H9 (cell line): ENCODE measurements at regions not wholly inside any gene's neighbourhood (a gene's known extent, or its start where the extent isn't known, plus 50 kb on each side); places are given as distances from the start of the nearest gene placed in this dataset.

Experiments used
- DNase-seq: peaks from one replicate; pipeline ENCODE4 v3.0.0-alpha.2; 2017
- H2AFZ ChIP-seq: one replicate; pipeline ENCODE4 v1.6.1; 2013; ENCODE audit warnings: mild to moderate bottlenecking, low read length, control low read depth, moderate library complexity
- H2AK5ac ChIP-seq: 2 replicates; pipeline ENCODE4 v1.6.1; 2013; ENCODE audit warnings: low read length, control low read depth, mixed read lengths; ENCODE audit not compliant: insufficient read length
- H2BK120ac ChIP-seq: one replicate; pipeline ENCODE4 v1.6.1; 2013; ENCODE audit warnings: low read depth, mild to moderate bottlenecking, low read length, control low read depth, inconsistent platforms; ENCODE audit not compliant: poor library complexity, severe bottlenecking
- H2BK12ac ChIP-seq: 2 replicates; pipeline ENCODE4 v1.6.1; 2013; ENCODE audit warnings: low read length, control low read depth, mixed read lengths, low read depth; ENCODE audit not compliant: insufficient read length
- H2BK15ac ChIP-seq: 2 replicates; pipeline ENCODE4 v1.6.1; 2013; ENCODE audit warnings: low read depth, low read length, control low read depth
- H2BK20ac ChIP-seq: one replicate; pipeline ENCODE4 v1.6.1; 2013; ENCODE audit warnings: low read depth, mild to moderate bottlenecking, low read length, control low read depth, inconsistent platforms; ENCODE audit not compliant: poor library complexity, severe bottlenecking
- H2BK5ac ChIP-seq: 2 replicates; pipeline ENCODE4 v1.6.1; 2013; ENCODE audit warnings: low read length, control low read depth, mixed read lengths; ENCODE audit not compliant: insufficient read length
- H3K14ac ChIP-seq: 2 replicates; pipeline ENCODE4 v1.6.1; 2013; ENCODE audit warnings: low read length, control low read depth; ENCODE audit not compliant: insufficient read depth
- H3K18ac ChIP-seq: 2 replicates; pipeline ENCODE4 v1.6.1; 2013; ENCODE audit warnings: low read depth, mild to moderate bottlenecking, mixed read lengths, low read length, control low read depth; ENCODE audit not compliant: insufficient read length
- H3K23ac ChIP-seq: 2 replicates; pipeline ENCODE4 v1.6.1; 2013; ENCODE audit warnings: low read length, control low read depth, mixed read lengths, low read depth; ENCODE audit not compliant: insufficient read length
- H3K23me2 ChIP-seq: 2 replicates; pipeline ENCODE4 v1.6.1; 2013; ENCODE audit warnings: low read depth, mild to moderate bottlenecking, mixed read lengths, low read length, control low read depth; ENCODE audit not compliant: insufficient read length, poor library complexity, severe bottlenecking
- H3K27ac ChIP-seq: 2 replicates; pipeline ENCODE4 v1.5.1; 2013; ENCODE audit warnings: low read length, control low read depth, mixed read lengths, low read depth; ENCODE audit not compliant: insufficient read length
- H3K27me3 ChIP-seq: 2 replicates; pipeline ENCODE4 v1.6.1; 2013; ENCODE audit warnings: low read length, control low read depth, inconsistent platforms; ENCODE audit not compliant: insufficient read depth
- H3K4ac ChIP-seq: 2 replicates; pipeline ENCODE4 v1.6.1; 2013; ENCODE audit warnings: low read depth, mild to moderate bottlenecking, control low read depth, inconsistent platforms, low read length, moderate library complexity
- H3K4me1 ChIP-seq: 2 replicates; pipeline ENCODE4 v1.6.1; 2013; ENCODE audit warnings: low read length, control low read depth, inconsistent platforms; ENCODE audit not compliant: insufficient read depth
- H3K4me2 ChIP-seq: 2 replicates; pipeline ENCODE4 v1.6.1; 2013; ENCODE audit warnings: low read length, control low read depth, mixed read lengths; ENCODE audit not compliant: insufficient read length, insufficient read depth
- H3K56ac ChIP-seq: 2 replicates; pipeline ENCODE4 v1.6.1; 2013; ENCODE audit warnings: low read depth, mild to moderate bottlenecking, mixed read lengths, low read length, control low read depth; ENCODE audit not compliant: insufficient read length
- H3K79me1 ChIP-seq: 2 replicates; pipeline ENCODE4 v1.6.1; 2013; ENCODE audit warnings: low read depth, mild to moderate bottlenecking, moderate library complexity, low read length, control low read depth, inconsistent platforms; ENCODE audit not compliant: insufficient read depth, poor library complexity, severe bottlenecking
- H3K79me2 ChIP-seq: 2 replicates; pipeline ENCODE4 v1.6.1; 2013; ENCODE audit warnings: low read length, control low read depth, inconsistent platforms; ENCODE audit not compliant: insufficient read depth
- H3K9ac ChIP-seq: 2 replicates; pipeline ENCODE4 v1.6.1; 2013; ENCODE audit warnings: low read length, control low read depth, mixed read lengths; ENCODE audit not compliant: insufficient read length; ENCODE audit errors: extremely low read depth
- H3K9me3 ChIP-seq: one replicate; pipeline ENCODE4 v1.6.1; 2013; ENCODE audit warnings: low read depth, low read length, inconsistent platforms; ENCODE audit not compliant: control insufficient read depth
- H3T11ph ChIP-seq: one replicate; pipeline ENCODE4 v1.6.1; 2013; ENCODE audit warnings: mild to moderate bottlenecking, low read length, control low read depth, inconsistent platforms
- H4K20me1 ChIP-seq: one replicate; pipeline ENCODE4 v1.6.1; 2013; ENCODE audit not compliant: control insufficient read depth, insufficient read length, insufficient read depth
- H4K5ac ChIP-seq: 2 replicates; pipeline ENCODE4 v1.6.1; 2013; ENCODE audit warnings: low read depth, mild to moderate bottlenecking, mixed read lengths, low read length, control low read depth; ENCODE audit not compliant: insufficient read length
- H4K8ac ChIP-seq: replicated peaks from 2 replicates; pipeline ENCODE4 v1.6.1; 2013; ENCODE audit warnings: low read length, control low read depth, mixed read lengths, low read depth; ENCODE audit not compliant: insufficient read length
- H4K91ac ChIP-seq: 2 replicates; pipeline ENCODE4 v1.6.1; 2013; ENCODE audit warnings: low read depth, mild to moderate bottlenecking, moderate library complexity, mixed read lengths, low read length, control low read depth; ENCODE audit not compliant: insufficient read length
- H3K27ac Mint-ChIP-seq, 3 experiments: 2 replicates in 2 of 3; 3 replicates in 1 of 3; pipeline ENCODE4 v1.8.0; 2020 to 2021; ENCODE audit warnings: mixed read lengths in 3 of 3, mild to moderate bottlenecking in 1 of 3, moderate library complexity in 1 of 3
- H3K27me3 Mint-ChIP-seq: 2 replicates; pipeline ENCODE4 v1.8.0; 2021; ENCODE audit warnings: low read depth, mild to moderate bottlenecking, moderate library complexity, mixed read lengths
- H3K36me3 Mint-ChIP-seq, 3 experiments: 2 replicates in 2 of 3; 3 replicates in 1 of 3; pipeline ENCODE4 v1.8.0; 2020 to 2021; ENCODE audit warnings: low read depth in 3 of 3, mixed read lengths in 3 of 3; ENCODE audit not compliant: insufficient read depth in 1 of 3
- H3K4me1 Mint-ChIP-seq, 2 experiments: 2 replicates each; pipeline ENCODE4 v1.8.0; 2020; ENCODE audit warnings: mixed read lengths in 2 of 2
- H3K4me3 Mint-ChIP-seq, 2 experiments: 2 replicates in 1 of 2; 3 replicates in 1 of 2; pipeline ENCODE4 v1.8.0; 2020 to 2021; ENCODE audit warnings: mild to moderate bottlenecking in 2 of 2, mixed read lengths in 2 of 2, moderate library complexity in 1 of 2
- H3K9me3 Mint-ChIP-seq, 2 experiments: 2 replicates in 1 of 2; 3 replicates in 1 of 2; pipeline ENCODE4 v1.8.0; 2020; ENCODE audit warnings: mild to moderate bottlenecking in 2 of 2, mixed read lengths in 2 of 2, moderate library complexity in 1 of 2
- CTCF ChIP-seq: fragments of 200-600 bp; sonication (generic); conservative IDR thresholded peaks from 3 replicates; pipeline ENCODE4 v1.8.0; 2021; ENCODE audit warnings: antibody characterized with exemption, mild to moderate bottlenecking
- WGBS: extraction: QIAGEN DNeasy Blood & Tissue Kit; methylation state at CpG from one replicate; pipeline ENCODE4 v1.1.7; 2013; ENCODE audit warnings: missing lambda C conversion rate, low lambda C conversion rate, mixed read lengths; ENCODE audit not compliant: insufficient read length; ENCODE audit errors: extremely low coverage; 5-methylcytosine and 5-hydroxymethylcytosine counted together

DNA sequence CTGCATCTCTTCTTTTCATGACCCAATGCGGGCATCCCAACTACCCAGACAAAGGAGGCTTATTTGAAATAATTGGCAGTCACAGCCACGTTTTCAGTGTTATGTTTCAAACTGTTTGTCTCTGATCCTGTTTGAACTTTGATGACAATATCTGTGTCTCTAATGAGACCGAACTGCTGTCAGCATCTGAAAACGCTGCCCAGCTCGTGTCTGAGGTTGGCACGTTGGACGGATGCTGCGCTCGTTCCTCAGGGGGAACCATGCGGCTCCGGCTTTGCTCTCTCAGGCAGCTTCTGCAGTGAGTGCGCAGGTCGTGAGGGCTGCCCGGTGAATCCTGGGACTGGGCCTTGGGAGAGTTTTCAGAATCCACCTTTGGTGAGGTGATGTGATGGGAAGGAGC, 58.4 kb upstream of the SORBS2 start:
- Histone ChIP-seq H2BK120ac (no peak overlapping the region), H2BK12ac (no peak overlapping the region), H4K20me1 (no peaks in the 10 kb centered on the region), H3K79me1 (no peaks in the 10 kb centered on the region), H2BK15ac (no peak overlapping the region), H2BK20ac (no peak overlapping the region), H3K27ac (no peak overlapping the region), H3K79me2 (no peaks in the 10 kb centered on the region), H3K27me3 (no peaks in the 10 kb centered on the region), H2AK5ac (no peak overlapping the region), H2BK5ac (no peak overlapping the region), H3K18ac (no peak overlapping the region), H3T11ph (no peak overlapping the region), H3K4me2 (no peak overlapping the region), H4K5ac (no peak overlapping the region), H2AFZ (no peak overlapping the region), H3K56ac (no peak overlapping the region), H3K9ac (no peak overlapping the region), H3K14ac (no peak overlapping the region), H3K4ac (no peak overlapping the region), H4K91ac (no peak overlapping the region), H3K23ac (no peak overlapping the region), H3K9me3 (no peaks in the 10 kb centered on the region), H3K4me1 (peaks cover 5% of the 10 kb centered on the region; the same call in 1 of the 2 replicates), H4K8ac (no peak overlapping the region), H3K23me2 (no peaks in the 10 kb centered on the region)
- no peak for DNase-seq
- no CpG with 5 or more reads among the region's 14 CpGs for WGBS
- no peak overlapping the region for H3K4me3 Mint-ChIP-seq
- TF ChIP-seq CTCF = no peak
- no peaks in the 10 kb centered on the region for H3K36me3 Mint-ChIP-seq
- H3K9me3 Mint-ChIP-seq = no peaks in the 10 kb centered on the region
- H3K4me1 Mint-ChIP-seq = peaks cover 27 to 28% of the 10 kb centered on the region in 2 experiments
- no peaks in the 10 kb centered on the region for H3K27me3 Mint-ChIP-seq
- H3K27ac Mint-ChIP-seq = peak overlapping the region in 1 of 3 experiments; percentile 11; a peak in 1 of 7 replicates
